ENCODE measurements at regions not wholly inside any gene's neighbourhood (a gene's known extent, or its start where the extent isn't known, plus 50 kb on each side); places are given as distances from the start of the nearest gene placed in this dataset.

DNA sequence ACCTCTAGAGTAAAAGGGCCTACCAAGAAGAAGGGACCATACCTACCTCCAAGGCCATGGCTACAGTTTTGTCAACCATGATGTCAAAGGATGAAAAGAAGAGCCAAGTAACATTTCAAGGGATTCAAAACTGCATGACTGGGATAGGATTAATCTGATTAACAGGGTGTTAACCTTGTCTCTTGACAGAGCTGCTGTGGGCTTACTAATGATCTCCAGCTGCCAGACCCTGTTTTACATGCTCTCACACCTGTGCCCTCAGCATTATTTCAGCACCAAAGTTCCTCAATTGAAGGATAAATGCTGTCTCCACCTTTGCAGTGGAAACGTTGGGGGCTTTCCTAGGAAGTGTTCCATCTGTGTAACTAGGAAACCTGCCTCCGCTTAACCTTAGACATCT, 78.3 kb downstream of the DMAC1 start:
- TF ChIP-seq, protein P1, sequence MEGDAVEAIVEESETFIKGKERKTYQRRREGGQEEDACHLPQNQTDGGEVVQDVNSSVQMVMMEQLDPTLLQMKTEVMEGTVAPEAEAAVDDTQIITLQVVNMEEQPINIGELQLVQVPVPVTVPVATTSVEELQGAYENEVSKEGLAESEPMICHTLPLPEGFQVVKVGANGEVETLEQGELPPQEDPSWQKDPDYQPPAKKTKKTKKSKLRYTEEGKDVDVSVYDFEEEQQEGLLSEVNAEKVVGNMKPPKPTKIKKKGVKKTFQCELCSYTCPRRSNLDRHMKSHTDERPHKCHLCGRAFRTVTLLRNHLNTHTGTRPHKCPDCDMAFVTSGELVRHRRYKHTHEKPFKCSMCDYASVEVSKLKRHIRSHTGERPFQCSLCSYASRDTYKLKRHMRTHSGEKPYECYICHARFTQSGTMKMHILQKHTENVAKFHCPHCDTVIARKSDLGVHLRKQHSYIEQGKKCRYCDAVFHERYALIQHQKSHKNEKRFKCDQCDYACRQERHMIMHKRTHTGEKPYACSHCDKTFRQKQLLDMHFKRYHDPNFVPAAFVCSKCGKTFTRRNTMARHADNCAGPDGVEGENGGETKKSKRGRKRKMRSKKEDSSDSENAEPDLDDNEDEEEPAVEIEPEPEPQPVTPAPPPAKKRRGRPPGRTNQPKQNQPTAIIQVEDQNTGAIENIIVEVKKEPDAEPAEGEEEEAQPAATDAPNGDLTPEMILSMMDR (IDR thresholded peaks at IDR 0.05; ENCODE audit: low read depth, low read length), result no peak
- TF ChIP-seq EZH2phosphoT487 (IDR thresholded peaks at IDR 0.05; ENCODE audit: low read depth), result no peak

All from OCI-LY3 (cell line).